Inferior parietal cortex (tissue), 1 donor: ENCODE measurements at regions not wholly inside any gene's neighbourhood (a gene's known extent, or its start where the extent isn't known, plus 50 kb on each side); places are given as distances from the start of the nearest gene placed in this dataset.
A peak's percentile ranks its signal among the peaks of the same experiment; 100 is the strongest.
"Not testable (repeated sequence)": the region's sequence is repeated elsewhere in the genome, so short reads cannot be mapped to it uniquely, and the experiment has no call there.

Experiments used
- DNase-seq: peaks from one replicate; pipeline ENCODE4 v3.0.0-alpha.2; 2016; ENCODE audit errors: extremely low spot score

GRCh38 chrX:75873993-75874392 lies 88.9 kb upstream of the MAGEE2 start:
- DNase-seq: no peak

GRCh38 chrX:75883446-75883845 lies 98.4 kb upstream of the MAGEE2 start:
- peak; percentile 1 for DNase-seq

- DNase-seq: no peak
These were observed 102.8 kb upstream of the MAGEE2 start for GRCh38 chrX:75887833-75888232.

GRCh38 chrX:75892749-75893148 lies 107.7 kb upstream of the MAGEE2 start:
- DNase-seq: no peak

- no peak for DNase-seq
These were observed 108.2 kb upstream of the MAGEE2 start for GRCh38 chrX:75893281-75893680.

GRCh38 chrX:75911716-75912115 lies 126.7 kb upstream of the MAGEE2 start:
- no peak for DNase-seq

GRCh38 chrX:75957107-75957610 lies 172.1 kb upstream of the MAGEE2 start:
- DNase-seq: no peak

- not testable (repeated sequence) for DNase-seq
These were observed 176.3 kb upstream of the MAGEE2 start for GRCh38 chrX:75961321-75961720.

GRCh38 chrX:75963774-75964173 lies 178.7 kb upstream of the MAGEE2 start:
- no peak for DNase-seq

- DNase-seq: no peak
These were observed 183.2 kb upstream of the MAGEE2 start for GRCh38 chrX:75968293-75968692.

GRCh38 chrX:75986976-75987375 lies 185.9 kb upstream of the PBDC1 start:
- no peak for DNase-seq

GRCh38 chrX:75989806-75990590 lies 182.9 kb upstream of the PBDC1 start:
- no peak for DNase-seq

- no peak for DNase-seq
These were observed 175.2 kb upstream of the PBDC1 start for GRCh38 chrX:75997692-75998091.

GRCh38 chrX:76014321-76014720 lies 158.5 kb upstream of the PBDC1 start:
- DNase-seq: no peak

- DNase-seq: no peak
These were observed 146.6 kb upstream of the PBDC1 start for GRCh38 chrX:76026292-76026691.

- no peak for DNase-seq
These were observed 146.1 kb upstream of the PBDC1 start for GRCh38 chrX:76026751-76027150.

- DNase-seq: no peak
These were observed 143.5 kb upstream of the PBDC1 start for GRCh38 chrX:76029385-76029784.

GRCh38 chrX:76064825-76065224 lies 108.0 kb upstream of the PBDC1 start:
- no peak for DNase-seq

- DNase-seq: no peak
These were observed 96.7 kb upstream of the PBDC1 start for GRCh38 chrX:76076124-76076523.

- no peak for DNase-seq
These were observed 63.2 kb upstream of the PBDC1 start for GRCh38 chrX:76109654-76110053.
